ENCODE measurements at regions not wholly inside any gene's neighbourhood (a gene's known extent, or its start where the extent isn't known, plus 50 kb on each side); places are given as distances from the start of the nearest gene placed in this dataset.
A peak's percentile ranks its signal among the peaks of the same experiment; 100 is the strongest.

- no peak for DNase-seq (ENCODE audit: low spot score)
Measured at GRCh38 chr22:48612077-48612995, 1215.3 kb downstream of the BRD1 start.

GRCh38 chr22:48609279-48609865 is 1218.3 kb downstream of the BRD1 start:
- DNase-seq (ENCODE audit: low spot score) = no peak

- DNase-seq (ENCODE audit: low spot score) = no peak
Measured at GRCh38 chr22:48607901-48608662, 1219.6 kb downstream of the BRD1 start.

- DNase-seq (ENCODE audit: low spot score) = no peak
Measured at GRCh38 chr22:48606684-48607307, 1220.9 kb downstream of the BRD1 start.

- peak; percentile 88 for DNase-seq (ENCODE audit: low spot score)
Measured at GRCh38 chr22:48605856-48606481, 1221.7 kb downstream of the BRD1 start.

- no peak for DNase-seq (ENCODE audit: low spot score)
Measured at GRCh38 chr22:48605125-48605524, 1222.5 kb downstream of the BRD1 start.

- no peak for DNase-seq (ENCODE audit: low spot score)
Measured at GRCh38 chr22:48603621-48604320, 1223.9 kb downstream of the BRD1 start.

GRCh38 chr22:48602805-48603518 is 1224.7 kb downstream of the BRD1 start:
- DNase-seq (ENCODE audit: low spot score) = no peak

- no peak for DNase-seq (ENCODE audit: low spot score)
Measured at GRCh38 chr22:48600681-48601080, 1227.0 kb downstream of the BRD1 start.

- DNase-seq (ENCODE audit: low spot score) = no peak
Measured at GRCh38 chr22:48600171-48600570, 1227.5 kb downstream of the BRD1 start.

- no peak for DNase-seq (ENCODE audit: low spot score)
Measured at GRCh38 chr22:48599346-48599745, 1228.3 kb downstream of the BRD1 start.

- no peak for DNase-seq (ENCODE audit: low spot score)
Measured at GRCh38 chr22:48596111-48596850, 1231.4 kb downstream of the BRD1 start.

- DNase-seq (ENCODE audit: low spot score) = no peak
Measured at GRCh38 chr22:48595511-48595905, 1232.2 kb downstream of the BRD1 start.

GRCh38 chr22:48594757-48595510 is 1232.7 kb downstream of the BRD1 start:
- DNase-seq (ENCODE audit: low spot score) = no peak

- no peak for DNase-seq (ENCODE audit: low spot score)
Measured at GRCh38 chr22:48594016-48594756, 1233.5 kb downstream of the BRD1 start.

GRCh38 chr22:48593551-48593950 is 1234.1 kb downstream of the BRD1 start:
- DNase-seq (ENCODE audit: low spot score) = no peak

- DNase-seq (ENCODE audit: low spot score) = no peak
Measured at GRCh38 chr22:48592931-48593330, 1234.7 kb downstream of the BRD1 start.

GRCh38 chr22:48592488-48592887 is 1235.2 kb downstream of the BRD1 start:
- DNase-seq (ENCODE audit: low spot score) = no peak

- no peak for DNase-seq (ENCODE audit: low spot score)
Measured at GRCh38 chr22:48592066-48592345, 1235.7 kb downstream of the BRD1 start.

Measured in SW480 (cell line).